D721Med (cell line): ENCODE measurements at regions not wholly inside any gene's neighbourhood (a gene's known extent, or its start where the extent isn't known, plus 50 kb on each side); places are given as distances from the start of the nearest gene placed in this dataset.

Experiments used
- DNase-seq: peaks from one replicate; pipeline ENCODE4 v3.0.0; 2011; ENCODE audit warnings: low spot score; ENCODE audit not compliant: insufficient read length
- FAIRE-seq: peaks from 2 replicates; lab custom pipeline; 2011; peaks lifted over from hg19 to GRCh38; lab: Jason Lieb, UNC
- CTCF ChIP-seq: IDR thresholded peaks from 2 replicates; pipeline ENCODE4 v1.5.1; 2012; ENCODE audit warnings: mild to moderate bottlenecking, control low read depth; ENCODE audit not compliant: insufficient read depth; ENCODE audit errors: missing control alignments

- no peak for TF ChIP-seq CTCF
- FAIRE-seq = no peak
- no peak for DNase-seq
Observed at GRCh38 chr12:114821570-114821969, 137.6 kb upstream of the TBX3 start.

GRCh38 chr12:114820796-114821195, 136.8 kb upstream of the TBX3 start:
- TF ChIP-seq CTCF = no peak
- DNase-seq = no peak
- FAIRE-seq = no peak

- TF ChIP-seq CTCF = no peak
- no peak for DNase-seq
- FAIRE-seq = no peak
Observed at GRCh38 chr12:114817571-114818425, 133.8 kb upstream of the TBX3 start.

- no peak for DNase-seq
- FAIRE-seq = no peak
- no peak for TF ChIP-seq CTCF
Observed at GRCh38 chr12:114815026-114815795, 131.2 kb upstream of the TBX3 start.

GRCh38 chr12:114812858-114813761, 129.1 kb upstream of the TBX3 start:
- no peak for TF ChIP-seq CTCF
- FAIRE-seq = no peak
- no peak for DNase-seq

- DNase-seq (no peak), FAIRE-seq (no peak)
- no peak for TF ChIP-seq CTCF
Observed at GRCh38 chr12:114812384-114812783, 128.4 kb upstream of the TBX3 start.
